HG03039 (cell line): ENCODE measurements at regions not wholly inside any gene's neighbourhood (a gene's known extent, or its start where the extent isn't known, plus 50 kb on each side); places are given as distances from the start of the nearest gene placed in this dataset.
"Not testable (repeated sequence)": the region's sequence is repeated elsewhere in the genome, so short reads cannot be mapped to it uniquely, and the experiment has no call there.

Experiments used
- ATAC-seq: cut with Tn5 transposase; IDR thresholded peaks from one replicate; pipeline ENCODE4 v1.9.1; 2021; ENCODE audit warnings: mild to moderate bottlenecking, moderate library complexity; ENCODE audit not compliant: unreplicated experiment

- no peak for ATAC-seq
Observed at GRCh38 chr10:57699944-57700343, 567.8 kb downstream of the IPMK start.

GRCh38 chr10:57696641-57697040 is 571.1 kb downstream of the IPMK start:
- no peak for ATAC-seq

- ATAC-seq: no peak
Observed at GRCh38 chr10:57694956-57695608, 572.6 kb downstream of the IPMK start.

- no peak for ATAC-seq
Observed at GRCh38 chr10:57692255-57692980, 575.3 kb downstream of the IPMK start.

- ATAC-seq: no peak
Observed at GRCh38 chr10:57689596-57690297, 577.9 kb downstream of the IPMK start.

GRCh38 chr10:57679916-57680315 is 587.8 kb downstream of the IPMK start:
- ATAC-seq: no peak

- no peak for ATAC-seq
Observed at GRCh38 chr10:57675125-57675524, 592.6 kb downstream of the IPMK start.

- ATAC-seq: no peak
Observed at GRCh38 chr10:57673446-57673960, 594.2 kb downstream of the IPMK start.

- no peak for ATAC-seq
Observed at GRCh38 chr10:57664815-57665214, 602.9 kb downstream of the IPMK start.

- ATAC-seq: no peak
Observed at GRCh38 chr10:57663401-57663800, 604.3 kb downstream of the IPMK start.

GRCh38 chr10:57661206-57661605 is 606.5 kb downstream of the IPMK start:
- no peak for ATAC-seq

GRCh38 chr10:57657164-57657765 is 610.4 kb downstream of the IPMK start:
- ATAC-seq: peak; percentile 92

GRCh38 chr10:57654856-57655255 is 612.8 kb downstream of the IPMK start:
- no peak for ATAC-seq

- ATAC-seq: not testable (repeated sequence)
Observed at GRCh38 chr10:57645108-57645507, 622.6 kb downstream of the IPMK start.

- ATAC-seq: no peak
Observed at GRCh38 chr10:57638411-57638810, 629.3 kb downstream of the IPMK start.

GRCh38 chr10:57628592-57629284 is 639.0 kb downstream of the IPMK start:
- ATAC-seq: no peak

- no peak for ATAC-seq
Observed at GRCh38 chr10:57627642-57628178, 640.0 kb downstream of the IPMK start.

- no peak for ATAC-seq
Observed at GRCh38 chr10:57624856-57625592, 642.7 kb downstream of the IPMK start.

- ATAC-seq: no peak
Observed at GRCh38 chr10:57624066-57624465, 643.6 kb downstream of the IPMK start.

GRCh38 chr10:57621466-57621865 is 646.2 kb downstream of the IPMK start:
- no peak for ATAC-seq
